GM12892 (cell line): ENCODE measurements at regions not wholly inside any gene's neighbourhood (a gene's known extent, or its start where the extent isn't known, plus 50 kb on each side); places are given as distances from the start of the nearest gene placed in this dataset.

Experiments
- POLR2A ChIP-seq: IDR thresholded peaks from 2 replicates; pipeline ENCODE4 v1.6.1; 2011; ENCODE audit warnings: low read depth, low read length, control low read depth
- POLR2AphosphoS5 ChIP-seq: IDR thresholded peaks from 2 replicates; pipeline ENCODE4 v1.6.1; 2011; ENCODE audit warnings: low read depth, low read length, control low read depth
- TAF1 ChIP-seq: IDR thresholded peaks from 2 replicates; pipeline ENCODE4 v1.6.1; 2011; ENCODE audit warnings: low read depth, mild to moderate bottlenecking, control low read depth, low read length, borderline replicate concordance

DNA sequence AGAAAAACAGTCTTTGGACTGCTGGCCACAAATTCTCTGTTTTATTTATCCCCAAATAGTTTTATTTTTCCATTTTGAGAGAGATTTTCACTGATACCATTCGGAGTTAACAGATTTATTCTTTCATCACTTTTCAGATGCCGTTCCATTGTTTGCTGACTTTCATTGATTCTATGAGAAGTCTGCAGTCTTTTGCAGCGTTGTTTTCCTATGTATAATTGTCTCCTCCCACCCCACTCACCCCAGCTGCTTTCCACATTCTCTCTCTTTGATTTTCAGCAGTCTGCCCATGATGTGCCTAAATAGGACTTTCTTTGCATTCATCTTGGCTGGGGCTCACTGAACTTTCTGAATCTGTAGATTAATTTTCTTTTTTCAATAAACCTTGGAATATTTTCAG, 107.6 kb downstream of the C9orf50 start:
- TF ChIP-seq TAF1 (no peak), POLR2A (no peak), POLR2AphosphoS5 (no peak)
